ENCODE measurements at regions not wholly inside any gene's neighbourhood (a gene's known extent, or its start where the extent isn't known, plus 50 kb on each side); places are given as distances from the start of the nearest gene placed in this dataset.
"Not testable (repeated sequence)": the region's sequence is repeated elsewhere in the genome, so short reads cannot be mapped to it uniquely, and the experiment has no call there.

GRCh38 chr1:60942896-60943638 lies 139.3 kb upstream of the NFIA start:
- no peak for TF ChIP-seq REST (IDR thresholded peaks at IDR 0.05; ENCODE audit: borderline replicate concordance)
- no peak for TF ChIP-seq RAD21 (conservative IDR thresholded peaks at IDR 0.05)
- no peak for TF ChIP-seq SMC3 (conservative IDR thresholded peaks at IDR 0.05; ENCODE audit: poor library complexity)
- TF ChIP-seq TAF1 (IDR thresholded peaks at IDR 0.05; ENCODE audit: low read depth), result no peak
- TF ChIP-seq CTCF (IDR thresholded peaks at IDR 0.05; ENCODE audit: poor library complexity, severe bottlenecking), result no peak
- TF ChIP-seq EP300 (conservative IDR thresholded peaks at IDR 0.05; ENCODE audit: poor library complexity, severe bottlenecking), result no peak
- TF ChIP-seq EZH2 (IDR thresholded peaks at IDR 0.05; ENCODE audit: borderline replicate concordance, insufficient read depth, low read length, poor library complexity, severe bottlenecking), result no peak
- TF ChIP-seq POLR2AphosphoS5 (IDR thresholded peaks at IDR 0.05), result no peak
- TF ChIP-seq MXI1 (conservative IDR thresholded peaks at IDR 0.05; ENCODE audit: poor library complexity, severe bottlenecking), result no peak
- no peaks in the 10 kb centered on the region for H3K36me3 ChIP-seq (ENCODE audit: insufficient read depth, low read length)
- H3K9ac ChIP-seq (ENCODE audit: low read length), result no peak overlapping the region
- no peak overlapping the region for H2AFZ ChIP-seq (ENCODE audit: low read depth, low read length)
- H4K20me1 ChIP-seq (ENCODE audit: insufficient read depth), result no peaks in the 10 kb centered on the region
- no peak overlapping the region for H3K4me3 ChIP-seq (ENCODE audit: low read length)
- no peaks in the 10 kb centered on the region for H3K27me3 ChIP-seq (ENCODE audit: insufficient read depth, low read depth, low read length)
- no peaks in the 10 kb centered on the region for H3K79me2 ChIP-seq (replicated peaks; ENCODE audit: insufficient read depth, low read length)
- no peaks in the 10 kb centered on the region for H3F3A ChIP-seq (ENCODE audit: insufficient read depth, low read length, poor library complexity, severe bottlenecking)
- no peak overlapping the region for H3K27ac ChIP-seq (ENCODE audit: low read length)
- no peaks in the 10 kb centered on the region for H3K9me3 ChIP-seq (ENCODE audit: low read length)
- H3K4me2 ChIP-seq (ENCODE audit: low read length), result no peak overlapping the region
- H3K9me2 ChIP-seq (ENCODE audit: insufficient read depth, low read length), result no peaks in the 10 kb centered on the region

GRCh38 chr1:60942291-60942690 lies 140.1 kb upstream of the NFIA start:
- H3K36me3 ChIP-seq (ENCODE audit: insufficient read depth, low read length), result no peaks in the 10 kb centered on the region
- TF ChIP-seq REST (IDR thresholded peaks at IDR 0.05; ENCODE audit: borderline replicate concordance), result no peak
- H3K27me3 ChIP-seq (ENCODE audit: insufficient read depth, low read depth, low read length), result no peaks in the 10 kb centered on the region
- H3K9me3 ChIP-seq (ENCODE audit: low read length), result no peaks in the 10 kb centered on the region
- H3F3A ChIP-seq (ENCODE audit: insufficient read depth, low read length, poor library complexity, severe bottlenecking), result no peaks in the 10 kb centered on the region
- H3K79me2 ChIP-seq (replicated peaks; ENCODE audit: insufficient read depth, low read length), result no peaks in the 10 kb centered on the region
- H4K20me1 ChIP-seq (ENCODE audit: insufficient read depth), result no peaks in the 10 kb centered on the region
- no peak overlapping the region for H2AFZ ChIP-seq (ENCODE audit: low read depth, low read length)
- no peak overlapping the region for H3K4me2 ChIP-seq (ENCODE audit: low read length)
- no peak overlapping the region for H3K9ac ChIP-seq (ENCODE audit: low read length)
- H3K27ac ChIP-seq (ENCODE audit: low read length), result no peak overlapping the region
- no peaks in the 10 kb centered on the region for H3K9me2 ChIP-seq (ENCODE audit: insufficient read depth, low read length)
- H3K4me3 ChIP-seq (ENCODE audit: low read length), result no peak overlapping the region

- H3F3A ChIP-seq (ENCODE audit: insufficient read depth, low read length, poor library complexity, severe bottlenecking); H3K4me2 ChIP-seq (ENCODE audit: low read length); H4K20me1 ChIP-seq (ENCODE audit: insufficient read depth); H2AFZ ChIP-seq (ENCODE audit: low read depth, low read length); H3K9me3 ChIP-seq (ENCODE audit: low read length); H3K36me3 ChIP-seq (ENCODE audit: insufficient read depth, low read length); H3K27ac ChIP-seq (ENCODE audit: low read length); H3K9ac ChIP-seq (ENCODE audit: low read length); H3K27me3 ChIP-seq (ENCODE audit: insufficient read depth, low read depth, low read length); H3K4me3 ChIP-seq (ENCODE audit: low read length); H3K79me2 ChIP-seq (replicated peaks; ENCODE audit: insufficient read depth, low read length); H3K9me2 ChIP-seq (ENCODE audit: insufficient read depth, low read length): not testable (repeated sequence)
Measured at GRCh38 chr1:60940685-60941084, 141.7 kb upstream of the NFIA start.
